Brain pericyte (primary cell): ENCODE measurements at regions not wholly inside any gene's neighbourhood (a gene's known extent, or its start where the extent isn't known, plus 50 kb on each side); places are given as distances from the start of the nearest gene placed in this dataset.
"Not testable (repeated sequence)": the region's sequence is repeated elsewhere in the genome, so short reads cannot be mapped to it uniquely, and the experiment has no call there.

Experiments
- DNase-seq: peaks from one replicate; pipeline ENCODE4 v3.0.0-alpha.2; 2012; ENCODE audit warnings: low read depth, low spot score

GRCh38 chr1:102821707-102822106 is 286.6 kb downstream of the COL11A1 start:
- no peak for DNase-seq

DNA sequence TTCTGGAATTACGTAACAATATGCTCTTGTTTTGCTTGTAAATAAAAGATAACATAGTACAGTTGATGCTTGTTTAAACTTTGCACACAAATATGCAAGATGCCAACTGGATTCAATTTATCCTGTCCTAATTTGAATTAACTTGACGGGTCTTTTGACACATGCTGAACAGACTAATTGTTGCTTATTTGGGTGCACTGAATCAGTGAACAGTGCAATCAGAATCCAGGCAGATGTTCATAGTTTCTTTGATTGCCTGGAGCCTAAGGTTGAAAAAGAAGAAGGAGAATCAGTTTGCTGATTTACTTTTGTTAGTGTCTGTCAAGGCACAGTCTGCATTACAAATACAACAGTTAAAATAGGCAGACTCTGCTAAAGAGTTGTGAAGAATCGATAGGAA is 307.9 kb downstream of the COL11A1 start:
- DNase-seq = no peak

DNA sequence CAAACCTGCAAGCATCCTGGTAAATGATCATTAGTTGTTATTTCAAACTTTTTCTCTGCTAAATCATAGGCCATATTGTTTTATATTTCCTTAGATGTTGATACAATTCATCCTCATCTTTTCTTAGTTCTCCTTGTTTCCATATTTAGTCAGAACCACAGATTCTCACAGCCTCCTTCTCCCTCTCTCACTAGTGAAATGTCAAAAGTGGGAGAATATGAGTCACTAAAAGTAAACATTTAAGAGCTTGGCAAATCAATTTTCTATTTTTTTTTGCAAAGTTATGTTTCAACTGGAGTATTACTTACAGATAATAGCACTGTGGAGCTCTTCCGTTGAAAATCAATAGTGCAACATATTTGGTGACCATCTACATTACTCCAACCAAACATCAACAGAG is 308.8 kb downstream of the COL11A1 start:
- DNase-seq = peak; percentile 30

DNA sequence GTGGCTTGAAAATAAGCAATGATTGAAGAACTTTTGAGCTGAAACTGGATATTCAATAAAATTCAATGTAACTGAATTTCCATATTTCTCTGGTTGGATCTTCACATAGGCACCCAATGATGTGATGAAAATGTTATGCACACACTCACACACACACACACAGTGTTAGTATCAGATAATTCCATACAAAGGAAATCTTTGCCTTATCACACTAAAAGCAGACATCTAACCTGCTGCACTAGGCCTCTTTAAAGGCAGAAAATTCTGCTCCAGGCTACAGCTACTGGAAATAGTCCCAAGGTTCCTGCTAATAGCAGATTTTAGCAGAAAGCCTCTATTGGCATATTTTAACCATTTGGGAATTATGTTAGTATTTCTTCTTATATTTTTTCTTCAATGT is 309.6 kb downstream of the COL11A1 start:
- DNase-seq = no peak

- no peak for DNase-seq
Observed at GRCh38 chr1:102796429-102796828, 311.9 kb downstream of the COL11A1 start.

GRCh38 chr1:102790997-102791396 is 317.3 kb downstream of the COL11A1 start:
- no peak for DNase-seq

- not testable (repeated sequence) for DNase-seq
Observed at GRCh38 chr1:102789951-102790350, 318.4 kb downstream of the COL11A1 start.

GRCh38 chr1:102783487-102783886 is 324.8 kb downstream of the COL11A1 start:
- DNase-seq = no peak

GRCh38 chr1:102782144-102782543 is 326.2 kb downstream of the COL11A1 start:
- DNase-seq = no peak

GRCh38 chr1:102776071-102776470 is 332.3 kb downstream of the COL11A1 start:
- no peak for DNase-seq

DNA sequence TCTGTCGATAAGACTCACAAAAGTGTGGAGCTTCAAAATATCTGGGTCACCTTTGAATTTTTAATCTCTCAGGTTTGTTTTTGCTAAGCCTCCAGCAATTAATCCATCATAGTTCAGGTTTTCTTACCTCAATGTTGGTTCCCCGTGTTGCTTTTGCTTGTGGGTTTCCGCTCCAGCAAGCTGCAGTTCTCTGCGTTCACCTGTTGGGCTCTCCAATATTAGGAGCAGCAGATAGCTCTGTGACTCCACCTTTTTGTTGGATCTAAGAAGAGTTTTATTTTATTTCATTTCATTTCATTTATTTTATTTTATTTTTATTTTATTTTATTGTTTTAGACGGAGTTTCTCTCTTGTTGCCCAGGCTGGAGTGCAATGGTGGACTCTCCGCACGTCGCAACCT is 335.5 kb downstream of the COL11A1 start:
- no peak for DNase-seq

- DNase-seq = no peak
Observed at GRCh38 chr1:102758418-102758817, 349.9 kb downstream of the COL11A1 start.

DNA sequence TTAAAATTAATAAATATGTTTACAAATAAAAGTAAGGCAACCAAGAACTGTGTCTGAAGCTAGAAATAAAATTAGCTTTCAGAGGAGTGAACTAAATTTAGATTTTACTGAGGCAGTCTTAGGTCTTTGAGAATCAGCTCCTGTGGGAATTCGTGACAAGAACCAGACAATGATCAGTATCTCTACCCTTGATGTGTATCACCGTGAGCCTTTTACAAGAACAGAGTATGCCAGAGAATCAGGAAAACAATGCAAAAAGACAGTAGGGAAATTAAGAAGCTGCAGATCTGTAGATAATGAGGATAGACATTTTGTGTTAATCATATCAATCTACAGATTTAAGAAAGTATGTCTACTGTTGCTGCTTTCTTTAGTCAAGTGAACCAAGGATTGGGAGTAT is 351.0 kb downstream of the COL11A1 start:
- no peak for DNase-seq

GRCh38 chr1:102751111-102751510 is 357.2 kb downstream of the COL11A1 start:
- DNase-seq = no peak

- no peak for DNase-seq
Observed at GRCh38 chr1:102742426-102742825, 365.9 kb downstream of the COL11A1 start.

DNA sequence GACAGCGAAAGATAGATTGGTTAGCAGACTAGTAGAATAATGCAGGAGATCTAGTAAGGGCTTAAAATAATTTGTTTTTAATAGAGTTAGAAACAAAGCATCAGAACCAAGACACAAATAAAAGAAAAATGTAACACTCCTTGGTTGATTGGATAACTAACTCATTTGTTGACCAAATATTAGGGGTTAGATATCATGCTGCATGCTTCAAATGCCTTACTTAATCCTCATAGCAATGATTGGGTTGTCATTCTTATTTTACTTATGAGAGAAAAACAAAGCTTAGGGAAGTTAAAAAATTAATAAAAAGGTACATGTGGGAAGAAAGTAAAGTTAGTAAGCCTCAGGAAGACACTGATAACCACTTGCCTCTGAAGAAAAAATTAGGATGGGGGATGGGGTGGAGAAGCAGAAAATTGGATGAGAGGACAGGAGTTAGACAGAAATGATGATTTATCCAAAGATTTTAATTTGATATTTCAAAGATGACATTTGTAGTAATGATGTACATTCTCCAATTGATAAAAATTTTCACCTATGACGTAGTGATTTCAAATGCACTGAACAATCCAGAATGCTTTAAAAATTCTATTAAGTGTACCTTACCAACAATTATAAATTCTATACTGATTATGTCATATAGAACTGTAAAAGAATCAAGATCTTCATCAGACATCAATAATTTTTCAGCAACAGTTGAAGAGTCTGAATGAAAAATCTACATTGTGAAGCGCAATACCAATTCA is 374.7 kb downstream of the COL11A1 start:
- DNase-seq = no peak

GRCh38 chr1:102732927-102733326 is 375.4 kb downstream of the COL11A1 start:
- DNase-seq = no peak

GRCh38 chr1:102726417-102726816 is 381.9 kb downstream of the COL11A1 start:
- DNase-seq = no peak

DNA sequence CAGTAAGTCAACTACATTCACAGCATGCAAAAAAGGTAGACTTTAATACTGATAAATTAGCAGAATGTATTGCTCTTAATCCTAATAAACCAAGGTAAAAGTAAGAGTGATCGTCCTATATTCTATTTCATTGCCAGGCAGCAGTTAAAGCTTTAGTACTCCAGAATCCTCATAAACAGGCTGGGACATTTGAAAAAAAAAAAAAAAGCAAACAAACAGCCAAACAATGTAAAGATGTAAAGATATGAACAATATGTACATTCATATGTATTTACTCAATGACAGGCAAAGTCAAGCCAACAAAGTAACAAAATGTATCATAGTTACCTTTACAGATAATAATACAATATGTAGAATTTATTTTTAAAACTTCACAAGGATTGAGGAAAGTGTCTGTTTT is 383.6 kb downstream of the COL11A1 start:
- no peak for DNase-seq

GRCh38 chr1:102715150-102715549 is 393.2 kb downstream of the COL11A1 start:
- DNase-seq = no peak

DNA sequence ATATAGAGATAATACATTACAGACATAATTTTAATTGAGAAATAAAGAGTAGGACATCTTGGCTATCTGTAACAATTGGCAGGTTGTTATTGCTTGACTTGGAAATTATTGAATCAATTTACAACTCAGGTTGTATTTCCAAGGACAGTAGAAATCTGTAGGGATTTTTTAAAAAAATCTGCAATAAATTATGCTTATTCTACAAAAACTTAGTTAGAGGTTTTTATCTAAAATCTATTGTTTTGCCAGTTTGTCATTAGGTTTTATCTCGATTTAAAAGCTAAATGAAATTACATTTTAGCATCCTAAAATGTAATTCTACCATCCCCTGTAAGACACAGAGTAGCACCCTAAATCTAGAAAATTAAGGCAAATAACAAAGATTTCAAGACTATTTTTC is 408.8 kb downstream of the COL11A1 start:
- no peak for DNase-seq

GRCh38 chr1:102693345-102693744 is 415.0 kb downstream of the COL11A1 start:
- no peak for DNase-seq

GRCh38 chr1:102691592-102692090 is 416.7 kb downstream of the COL11A1 start:
- DNase-seq = no peak

GRCh38 chr1:102687383-102687782 is 420.9 kb downstream of the COL11A1 start:
- DNase-seq = no peak
